G401 (cell line): ENCODE measurements at regions not wholly inside any gene's neighbourhood (a gene's known extent, or its start where the extent isn't known, plus 50 kb on each side); places are given as distances from the start of the nearest gene placed in this dataset.

Experiments
- DNase-seq: peaks from one replicate; pipeline ENCODE4 v3.0.0-alpha.2; 2015; ENCODE audit warnings: low spot score
- in situ Hi-C: cut with HindIII; loops from 2 replicates; pipeline ENCODE4 v1.10.0; 2016; ENCODE audit warnings: low sequenced_read_pairs, mixed read lengths

- in situ Hi-C loops: no loop called here
- no peak for DNase-seq
Observed at GRCh38 chr1:79839882-79840281, 833.4 kb upstream of the ADGRL4 start.

DNA sequence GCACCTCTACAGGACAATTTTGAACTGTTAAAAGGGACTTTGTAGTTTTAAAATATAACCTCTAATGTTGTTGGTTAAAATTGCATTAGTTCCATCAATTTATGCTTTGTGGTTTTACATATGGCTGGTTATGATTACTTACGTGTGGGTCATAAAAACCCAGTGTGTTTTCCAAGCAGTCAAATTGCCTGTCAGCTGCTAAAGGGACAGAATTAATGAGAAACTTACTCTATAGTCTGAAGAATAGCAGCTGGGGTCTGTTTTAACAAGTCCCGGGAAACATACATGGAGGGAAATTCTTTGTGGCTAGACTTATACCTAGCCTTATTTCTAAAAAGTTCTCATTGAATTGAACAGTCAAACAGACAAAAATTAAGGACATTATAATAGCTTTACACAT, 820.9 kb upstream of the ADGRL4 start:
- in situ Hi-C loops: no loop called here
- no peak for DNase-seq

GRCh38 chr1:79825551-79825950, 819.0 kb upstream of the ADGRL4 start:
- DNase-seq: no peak
- in situ Hi-C loops: no loop called here

- DNase-seq: no peak
- in situ Hi-C loops: no loop called here
Observed at GRCh38 chr1:79822053-79822452, 815.5 kb upstream of the ADGRL4 start.

GRCh38 chr1:79819140-79819539, 812.6 kb upstream of the ADGRL4 start:
- in situ Hi-C loops: no loop called here
- DNase-seq: no peak

GRCh38 chr1:79817031-79817560, 810.6 kb upstream of the ADGRL4 start:
- DNase-seq: no peak
- in situ Hi-C loops: no loop called here

DNA sequence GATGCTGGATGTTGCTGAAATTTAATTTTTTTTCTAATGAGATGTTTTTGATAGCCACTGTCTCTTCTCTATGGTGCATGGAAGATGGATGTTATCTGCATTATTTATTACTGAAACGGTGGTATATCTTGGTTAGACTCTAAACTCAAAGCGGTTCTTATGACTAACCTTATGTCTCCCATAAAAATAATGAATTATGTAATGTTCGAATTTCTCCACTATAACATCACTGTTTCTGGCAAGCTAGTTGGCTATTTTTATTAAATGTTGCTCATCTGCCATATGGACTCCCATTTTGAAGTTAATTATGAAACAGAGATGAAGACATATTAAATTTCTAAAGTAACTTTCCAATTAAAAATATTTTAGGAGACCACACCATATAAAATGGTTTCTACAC, 808.6 kb upstream of the ADGRL4 start:
- no peak for DNase-seq
- in situ Hi-C loops: no loop called here

- no peak for DNase-seq
- in situ Hi-C loops: no loop called here
Observed at GRCh38 chr1:79811173-79811572, 804.6 kb upstream of the ADGRL4 start.

- no peak for DNase-seq
- in situ Hi-C loops: no loop called here
Observed at GRCh38 chr1:79808816-79809475, 802.4 kb upstream of the ADGRL4 start.

DNA sequence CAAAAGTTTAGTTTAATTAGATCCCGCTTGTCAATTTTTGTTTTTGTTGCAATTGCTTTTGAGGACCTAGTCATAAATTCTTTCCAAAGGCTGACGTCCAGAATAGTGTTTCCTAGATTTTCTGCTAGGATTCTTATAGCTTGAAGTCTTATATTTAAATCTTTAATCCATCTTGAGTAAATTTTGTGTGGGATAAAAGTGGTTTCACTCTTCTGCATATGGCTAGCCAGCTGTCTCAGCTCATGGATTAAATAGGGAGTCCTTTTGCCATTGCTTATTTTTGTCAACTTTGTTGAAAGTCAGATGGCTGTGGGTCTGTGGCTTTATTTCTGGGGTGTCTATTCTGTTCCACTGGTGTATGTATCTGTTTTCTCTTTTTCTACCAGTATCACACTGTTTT, 801.3 kb upstream of the ADGRL4 start:
- DNase-seq: no peak
- in situ Hi-C loops: no loop called here

DNA sequence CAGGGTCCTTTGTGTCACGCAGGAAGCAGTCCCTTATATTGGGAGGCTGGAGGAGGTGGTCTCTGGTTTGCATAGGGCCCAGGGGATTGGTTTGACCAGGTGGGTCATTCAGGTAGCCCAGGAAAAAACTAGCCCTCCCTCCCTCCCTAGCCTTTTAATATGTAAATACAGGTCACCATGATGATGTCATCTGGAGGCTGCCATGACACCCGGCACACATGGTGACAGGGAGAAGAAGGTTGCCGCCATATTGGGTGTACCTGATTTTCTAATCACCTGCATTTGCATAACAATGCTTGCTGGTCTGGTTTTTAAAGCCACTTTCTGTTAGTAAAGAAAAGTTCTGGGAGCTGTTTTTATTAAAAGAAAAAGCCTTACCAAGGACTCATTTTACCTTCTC, 791.0 kb upstream of the ADGRL4 start:
- DNase-seq: no peak
- in situ Hi-C loops: no loop called here

DNA sequence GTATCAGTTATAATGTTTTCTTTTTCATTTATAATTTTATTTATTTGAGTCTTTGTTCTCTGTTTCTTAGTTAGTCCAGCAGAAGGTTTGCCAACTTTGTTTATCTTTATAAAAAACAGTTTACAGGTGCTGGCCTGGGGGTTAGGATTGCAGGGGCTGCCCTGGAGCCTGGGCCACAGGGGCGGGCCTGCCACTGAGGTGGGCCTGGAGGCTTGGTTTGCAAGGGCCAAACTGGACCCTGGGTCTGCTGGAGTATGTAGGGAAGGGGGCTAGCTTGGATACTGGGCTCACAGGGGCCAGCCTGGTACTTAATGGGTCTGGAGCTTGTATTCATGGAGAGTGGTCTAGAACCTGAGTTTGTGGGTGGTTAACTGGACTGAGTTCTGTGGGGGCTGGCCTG, 789.9 kb upstream of the ADGRL4 start:
- no peak for DNase-seq
- in situ Hi-C loops: no loop called here

DNA sequence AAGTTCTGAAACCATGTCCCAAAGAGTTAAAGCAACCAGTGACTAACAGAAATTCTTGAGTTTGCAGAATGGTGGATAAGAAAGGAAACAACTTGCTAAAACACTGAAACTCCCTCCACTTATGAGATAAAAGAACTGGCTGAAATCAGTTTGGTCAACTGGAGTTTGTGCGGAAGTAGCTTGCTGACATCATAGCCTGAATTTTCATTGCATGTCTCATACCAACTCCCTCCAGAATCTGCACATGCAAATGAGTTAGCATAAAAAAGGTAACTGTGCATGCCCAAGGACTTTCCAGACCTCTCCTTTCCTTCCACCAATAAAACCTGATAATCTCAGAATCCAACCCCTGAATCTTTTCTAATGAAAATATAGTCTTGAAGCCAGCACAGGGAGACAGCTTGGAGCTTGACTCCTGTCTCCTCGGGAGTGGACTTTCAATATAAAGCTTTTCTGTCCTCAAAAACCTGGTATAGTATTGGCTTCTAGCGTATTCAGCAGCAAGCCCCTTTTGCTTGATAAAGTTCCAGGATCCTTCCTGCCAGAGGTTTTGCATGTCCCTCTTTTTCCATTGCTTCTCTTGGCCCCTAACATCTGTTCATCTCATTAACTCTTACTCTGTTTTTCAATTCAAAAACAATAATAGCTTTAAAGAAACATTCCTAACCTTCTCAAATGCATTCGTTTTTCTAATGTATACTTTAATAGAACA, 785.8 kb upstream of the ADGRL4 start:
- no peak for DNase-seq
- in situ Hi-C loops: no loop called here

- no peak for DNase-seq
- in situ Hi-C loops: no loop called here
Observed at GRCh38 chr1:79791488-79792218, 785.1 kb upstream of the ADGRL4 start.

- DNase-seq: no peak
- in situ Hi-C loops: no loop called here
Observed at GRCh38 chr1:79790950-79791349, 784.4 kb upstream of the ADGRL4 start.

DNA sequence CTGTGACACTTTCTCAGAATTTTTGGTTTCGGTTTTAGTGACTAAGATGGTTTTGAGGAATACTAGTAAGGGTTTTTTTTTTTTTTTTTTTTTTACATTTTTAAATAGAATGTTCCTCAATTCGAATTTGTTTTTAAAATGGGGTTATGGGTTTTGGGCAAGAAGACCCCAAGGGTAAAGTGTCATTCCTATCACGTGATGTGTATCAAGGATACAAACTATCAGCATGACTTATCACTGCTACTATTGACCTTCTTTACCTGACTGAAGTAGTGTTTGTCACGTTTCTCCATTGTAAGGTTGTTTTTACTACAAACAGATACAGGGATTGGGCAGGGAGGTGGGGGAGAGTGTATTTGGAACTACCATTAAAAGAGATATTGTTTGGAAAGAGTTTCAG, 781.1 kb upstream of the ADGRL4 start:
- in situ Hi-C loops: no loop called here
- DNase-seq: no peak

DNA sequence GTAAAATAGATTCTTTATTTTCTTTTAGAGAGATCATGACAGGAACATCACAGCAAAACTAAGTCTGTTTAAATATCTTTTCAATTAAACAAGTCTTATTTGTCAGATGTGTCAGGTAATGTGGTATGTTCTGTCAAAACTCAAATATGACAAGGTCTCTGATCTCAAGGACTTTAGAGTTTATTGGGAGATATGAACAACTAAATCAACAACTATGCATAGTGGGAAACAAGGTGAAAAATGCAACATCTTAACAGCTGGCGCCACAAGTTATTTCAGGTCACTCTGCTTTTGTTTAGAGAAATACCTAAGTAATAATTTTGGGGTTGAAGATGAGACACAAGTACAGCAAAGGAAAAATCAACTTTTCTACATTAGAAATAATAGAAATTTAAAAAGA, 779.4 kb upstream of the ADGRL4 start:
- in situ Hi-C loops: no loop called here
- DNase-seq: no peak

GRCh38 chr1:79785561-79785960, 779.0 kb upstream of the ADGRL4 start:
- in situ Hi-C loops: no loop called here

GRCh38 chr1:79781261-79781660, 774.7 kb upstream of the ADGRL4 start:
- DNase-seq: no peak
- in situ Hi-C loops: no loop called here

More at GRCh38 chr1:79785561-79785960, 779.0 kb upstream of the ADGRL4 start:
- no peak for DNase-seq

GRCh38 chr1:79777481-79778219, 771.1 kb upstream of the ADGRL4 start:
- no peak for DNase-seq
- in situ Hi-C loops: no loop called here
